GM23248 (cell line): ENCODE measurements at regions not wholly inside any gene's neighbourhood (a gene's known extent, or its start where the extent isn't known, plus 50 kb on each side); places are given as distances from the start of the nearest gene placed in this dataset.

Source experiments
- DNase-seq: peaks from one replicate; pipeline ENCODE4 v3.0.0-alpha.2; 2015
- H2AFZ ChIP-seq: fragments of 200-600 bp; sonication (generic); 2 replicates; pipeline ENCODE4 v1.6.1; 2016; ENCODE audit warnings: antibody characterized with exemption
- H3F3A ChIP-seq: fragments of 200-600 bp; sonication (generic); 2 replicates; pipeline ENCODE4 v1.6.1; 2016; ENCODE audit warnings: mild to moderate bottlenecking, antibody characterized with exemption, mixed run types; ENCODE audit not compliant: insufficient read depth
- H3K27ac ChIP-seq: fragments of 200-600 bp; sonication (generic); 2 replicates; pipeline ENCODE4 v1.5.1; 2016; ENCODE audit warnings: mild to moderate bottlenecking
- H3K27me3 ChIP-seq: fragments of 200-600 bp; sonication (generic); replicated peaks from 2 replicates; pipeline ENCODE4 v1.6.1; 2016; ENCODE audit warnings: mild to moderate bottlenecking; ENCODE audit not compliant: insufficient read depth
- H3K36me3 ChIP-seq: fragments of 200-600 bp; sonication (generic); 2 replicates; pipeline ENCODE4 v1.6.1; 2016; ENCODE audit warnings: low read depth, mild to moderate bottlenecking
- H3K4me1 ChIP-seq: fragments of 200-600 bp; sonication (generic); 2 replicates; pipeline ENCODE4 v1.6.1; 2016; ENCODE audit warnings: mild to moderate bottlenecking; ENCODE audit not compliant: insufficient read depth
- H3K4me2 ChIP-seq: fragments of 200-600 bp; sonication (generic); one replicate; pipeline ENCODE4 v1.6.1; 2016; ENCODE audit warnings: mild to moderate bottlenecking; ENCODE audit not compliant: unreplicated experiment
- H3K4me3 ChIP-seq: fragments of 200-600 bp; sonication (generic); 2 replicates; pipeline ENCODE4 v1.5.1; 2016; ENCODE audit warnings: mild to moderate bottlenecking
- H3K79me2 ChIP-seq: fragments of 200-600 bp; sonication (generic); 2 replicates; pipeline ENCODE4 v1.6.1; 2016; ENCODE audit warnings: mild to moderate bottlenecking; ENCODE audit not compliant: insufficient read depth
- H3K9ac ChIP-seq: fragments of 200-600 bp; sonication (generic); 2 replicates; pipeline ENCODE4 v1.6.1; 2016; ENCODE audit warnings: mild to moderate bottlenecking
- H3K9me2 ChIP-seq: fragments of 200-600 bp; sonication (generic); 2 replicates; pipeline ENCODE4 v1.6.1; 2016; ENCODE audit warnings: mixed run types, mild to moderate bottlenecking, moderate library complexity; ENCODE audit not compliant: insufficient read depth
- H3K9me3 ChIP-seq: fragments of 200-600 bp; sonication (generic); one replicate; pipeline ENCODE4 v1.6.1; 2017; ENCODE audit warnings: low read depth
- H4K20me1 ChIP-seq: fragments of 200-600 bp; sonication (generic); 2 replicates; pipeline ENCODE4 v1.6.0; 2016; ENCODE audit not compliant: insufficient read depth
- EZH2 ChIP-seq: fragments of 200-600 bp; sonication (generic); IDR thresholded peaks from 2 replicates; pipeline ENCODE4 v1.6.1; 2018; ENCODE audit warnings: antibody characterized with exemption, mild to moderate bottlenecking; ENCODE audit not compliant: insufficient read depth, poor library complexity, severe bottlenecking
- EZH2phosphoT487 ChIP-seq: fragments of 200-600 bp; sonication (generic); IDR thresholded peaks from 2 replicates; pipeline ENCODE4 v1.6.1; 2018; ENCODE audit warnings: antibody characterized with exemption, moderate library complexity, mild to moderate bottlenecking, low read depth; ENCODE audit not compliant: insufficient read depth
- WGBS, 2 experiments: methylation state at CpG; one replicate each; pipeline ENCODE4 v1.1.6; 2015 to 2017; ENCODE audit warnings: low lambda C conversion rate in 2 of 2, low coverage in 1 of 2; ENCODE audit errors: missing lambda C conversion rate in 2 of 2; 5-methylcytosine and 5-hydroxymethylcytosine counted together
- in situ Hi-C: fragments of 300-500 bp; cut with MboI; formaldehyde crosslinking; loops from 2 replicates; pipeline ENCODE4 v1.15.0; 2020

DNA sequence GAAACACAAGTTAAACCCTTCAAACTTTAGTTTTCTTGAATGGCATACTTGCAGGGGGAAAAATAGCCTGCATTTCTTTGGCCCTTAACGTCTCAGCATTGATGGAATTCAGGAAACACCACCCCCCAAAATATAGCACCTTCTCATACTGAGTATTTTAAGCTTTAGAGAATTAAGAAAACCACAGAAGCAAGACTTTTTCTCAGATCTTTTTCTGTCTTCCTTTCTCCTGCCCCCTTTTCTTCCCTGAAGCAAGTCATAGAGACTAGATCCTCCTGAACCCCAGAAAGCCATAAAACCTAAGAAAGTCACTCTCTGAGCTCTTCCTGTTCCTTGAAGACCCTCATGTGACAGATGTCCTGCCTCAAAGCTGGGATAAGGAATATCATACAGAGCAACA lies 1069.9 kb downstream of the EFNA5 start:
- H3K9me2 ChIP-seq: no peaks in the 10 kb centered on the region
- TF ChIP-seq EZH2 (no peak), EZH2phosphoT487 (no peak)
- no peak overlapping the region for H3K4me3 ChIP-seq
- H2AFZ ChIP-seq: no peak overlapping the region
- in situ Hi-C loops: no loop called here
- 9 to 13% methylated on average over 1 of the region's 1 CpG for WGBS, 2 experiments
- no peaks in the 10 kb centered on the region for H4K20me1 ChIP-seq
- DNase-seq: no peak
- H3K9ac ChIP-seq: no peak overlapping the region
- no peaks in the 10 kb centered on the region for H3F3A ChIP-seq
- H3K27me3 ChIP-seq: no peaks in the 10 kb centered on the region
- H3K36me3 ChIP-seq: no peaks in the 10 kb centered on the region
- no peaks in the 10 kb centered on the region for H3K4me1 ChIP-seq
- no peak overlapping the region for H3K4me2 ChIP-seq
- H3K9me3 ChIP-seq: no peaks in the 10 kb centered on the region
- no peaks in the 10 kb centered on the region for H3K79me2 ChIP-seq
- no peak overlapping the region for H3K27ac ChIP-seq

DNA sequence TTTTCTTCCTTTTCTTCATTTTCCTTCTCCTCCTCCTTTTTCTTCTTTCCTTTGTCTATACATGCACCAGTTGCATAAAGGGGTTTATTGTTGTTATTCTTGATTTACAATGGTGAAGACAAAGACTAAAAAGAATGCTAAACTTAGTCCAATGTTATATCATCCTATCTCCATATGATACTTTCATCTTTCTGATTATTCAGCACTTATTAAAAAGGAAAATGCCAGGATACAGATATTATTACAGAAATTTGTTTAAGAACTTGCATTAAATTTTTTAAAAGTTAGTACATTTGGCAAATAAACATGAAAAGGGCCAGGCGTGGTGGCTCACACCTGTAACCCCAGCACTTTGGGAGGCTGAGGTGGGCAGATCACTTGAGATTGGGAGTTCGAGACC lies 1074.9 kb downstream of the EFNA5 start:
- no peaks in the 10 kb centered on the region for H4K20me1 ChIP-seq
- H3K79me2 ChIP-seq: no peaks in the 10 kb centered on the region
- H3K9me2 ChIP-seq: no peaks in the 10 kb centered on the region
- H3K9me3 ChIP-seq: no peaks in the 10 kb centered on the region
- no peak overlapping the region for H2AFZ ChIP-seq
- WGBS, 2 experiments: 23 to 35% methylated on average over 2 of the region's 2 CpGs
- no peak overlapping the region for H3K4me3 ChIP-seq
- H3K9ac ChIP-seq: no peak overlapping the region
- no peaks in the 10 kb centered on the region for H3K27me3 ChIP-seq
- no peak for DNase-seq
- TF ChIP-seq EZH2phosphoT487 (no peak), EZH2 (no peak)
- H3F3A ChIP-seq: no peaks in the 10 kb centered on the region
- in situ Hi-C loops: no loop called here
- no peaks in the 10 kb centered on the region for H3K36me3 ChIP-seq
- H3K4me2 ChIP-seq: no peak overlapping the region
- no peak overlapping the region for H3K27ac ChIP-seq
- no peaks in the 10 kb centered on the region for H3K4me1 ChIP-seq

DNA sequence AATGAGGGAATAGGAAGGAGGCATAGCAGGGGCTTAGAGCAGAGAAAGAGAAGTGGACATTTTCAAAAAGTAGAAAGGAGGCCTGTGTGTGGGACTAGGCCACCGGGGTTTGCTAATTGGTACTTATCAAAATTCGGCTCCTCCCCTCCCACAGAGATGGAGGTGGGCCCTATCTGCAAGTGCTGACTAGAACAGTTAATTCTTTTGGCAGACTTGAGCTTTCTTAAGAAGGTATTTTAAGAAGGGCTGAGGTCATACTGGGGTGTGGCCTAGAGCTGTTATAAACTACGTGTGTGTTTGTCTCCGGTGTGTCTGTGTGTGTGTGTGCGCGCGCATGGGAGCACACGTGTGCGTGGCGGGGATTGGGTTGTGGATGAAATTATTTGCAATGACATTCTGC lies 1086.5 kb downstream of the EFNA5 start:
- no peaks in the 10 kb centered on the region for H3K36me3 ChIP-seq
- no peaks in the 10 kb centered on the region for H3K79me2 ChIP-seq
- H3K4me3 ChIP-seq: no peak overlapping the region
- WGBS, 2 experiments: 64 to 66% methylated on average over 10 of the region's 10 CpGs
- H3K27me3 ChIP-seq: no peaks in the 10 kb centered on the region
- H3K4me2 ChIP-seq: no peak overlapping the region
- in situ Hi-C loops: no loop called here
- H3K27ac ChIP-seq: no peak overlapping the region
- H2AFZ ChIP-seq: no peak overlapping the region
- H3F3A ChIP-seq: no peaks in the 10 kb centered on the region
- no peak for DNase-seq
- H3K9ac ChIP-seq: no peak overlapping the region
- no peaks in the 10 kb centered on the region for H4K20me1 ChIP-seq
- TF ChIP-seq EZH2phosphoT487 (no peak), EZH2 (no peak)
- no peaks in the 10 kb centered on the region for H3K4me1 ChIP-seq
- H3K9me3 ChIP-seq: no peaks in the 10 kb centered on the region
- no peaks in the 10 kb centered on the region for H3K9me2 ChIP-seq

DNA sequence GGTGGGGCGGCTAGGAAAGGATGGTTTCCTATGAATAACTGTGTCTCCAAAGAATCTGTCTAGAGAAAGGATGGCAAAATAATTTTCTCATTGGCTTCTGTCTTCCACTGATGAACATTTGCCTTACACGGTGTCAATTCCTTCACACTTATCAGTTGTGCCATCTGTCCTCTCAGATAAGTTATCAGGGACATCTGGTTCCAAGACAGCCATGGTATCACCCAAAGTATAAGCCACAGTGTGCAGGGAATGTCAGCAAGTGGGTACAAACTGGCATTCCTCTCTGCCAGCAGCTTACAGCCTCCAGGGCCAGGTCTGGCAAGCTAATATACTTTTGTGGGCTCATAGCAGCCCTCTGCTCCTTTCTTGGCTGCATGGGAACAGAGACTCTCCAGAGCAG lies 1092.0 kb downstream of the EFNA5 start:
- no peaks in the 10 kb centered on the region for H4K20me1 ChIP-seq
- WGBS, 2 experiments: 33 to 47% methylated on average over 2 of the region's 2 CpGs
- H3K9ac ChIP-seq: no peak overlapping the region
- H3K79me2 ChIP-seq: no peaks in the 10 kb centered on the region
- DNase-seq: no peak
- H3K4me3 ChIP-seq: no peak overlapping the region
- H3K27ac ChIP-seq: no peak overlapping the region
- no peaks in the 10 kb centered on the region for H3K9me2 ChIP-seq
- no peaks in the 10 kb centered on the region for H3F3A ChIP-seq
- no peaks in the 10 kb centered on the region for H3K27me3 ChIP-seq
- no peaks in the 10 kb centered on the region for H3K4me1 ChIP-seq
- no peak overlapping the region for H3K4me2 ChIP-seq
- in situ Hi-C loops: no loop called here
- H2AFZ ChIP-seq: no peak overlapping the region
- H3K36me3 ChIP-seq: no peaks in the 10 kb centered on the region
- TF ChIP-seq EZH2 (no peak), EZH2phosphoT487 (no peak)
- H3K9me3 ChIP-seq: no peaks in the 10 kb centered on the region

DNA sequence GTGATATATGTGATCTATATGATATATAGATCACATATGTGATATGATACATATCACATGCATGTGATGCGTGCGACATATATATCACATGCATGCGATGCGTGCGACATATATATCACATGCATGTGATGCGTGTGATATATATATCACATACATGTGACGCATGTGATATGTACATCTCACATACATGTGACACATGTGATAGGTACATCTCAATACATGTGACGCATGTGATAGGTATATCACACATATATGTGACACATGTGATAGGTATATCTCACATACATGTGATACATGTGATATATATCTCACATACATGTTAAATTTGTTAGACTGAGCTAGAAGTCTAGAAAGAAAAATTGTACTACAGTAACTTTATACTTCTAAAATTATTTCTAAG lies 1095.9 kb downstream of the EFNA5 start:
- H2AFZ ChIP-seq: no peak overlapping the region
- no peak overlapping the region for H3K9ac ChIP-seq
- H3K4me2 ChIP-seq: no peak overlapping the region
- in situ Hi-C loops: no loop called here
- H3F3A ChIP-seq: no peaks in the 10 kb centered on the region
- H3K9me3 ChIP-seq: no peaks in the 10 kb centered on the region
- no peaks in the 10 kb centered on the region for H4K20me1 ChIP-seq
- 84 to 89% methylated on average over 8 of the region's 8 CpGs for WGBS, 2 experiments
- no peaks in the 10 kb centered on the region for H3K9me2 ChIP-seq
- no peaks in the 10 kb centered on the region for H3K36me3 ChIP-seq
- no peaks in the 10 kb centered on the region for H3K4me1 ChIP-seq
- no peak for DNase-seq
- H3K79me2 ChIP-seq: no peaks in the 10 kb centered on the region
- no peak overlapping the region for H3K27ac ChIP-seq
- no peaks in the 10 kb centered on the region for H3K27me3 ChIP-seq
- no peak overlapping the region for H3K4me3 ChIP-seq
- TF ChIP-seq EZH2 (no peak), EZH2phosphoT487 (no peak)
